ENCODE measurements at regions not wholly inside any gene's neighbourhood (a gene's known extent, or its start where the extent isn't known, plus 50 kb on each side); places are given as distances from the start of the nearest gene placed in this dataset.

DNA sequence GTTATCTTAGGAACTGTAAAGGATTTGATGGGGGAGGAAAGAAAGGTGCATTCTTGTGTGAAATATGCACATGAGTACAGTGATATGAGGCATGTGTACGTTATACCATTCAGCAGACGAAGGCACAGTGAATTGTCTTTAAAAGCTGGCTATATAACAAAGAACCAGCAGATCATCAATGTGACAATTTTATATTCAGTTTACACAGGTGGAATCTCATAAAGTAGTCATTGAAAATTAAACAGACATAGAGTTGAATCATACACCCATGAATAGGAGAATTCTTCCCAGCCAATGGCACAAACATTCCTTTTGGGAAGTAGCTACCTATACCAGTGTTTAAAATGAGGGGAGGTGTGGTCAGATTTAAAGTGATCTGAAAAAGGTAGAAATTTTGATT, 470.3 kb downstream of the DSC3 start:
- TF ChIP-seq CTCF (IDR thresholded peaks at IDR 0.05) (no peak), POLR2A (IDR thresholded peaks at IDR 0.05) (no peak)

All from uterus (tissue), 2 donors.